Spleen (tissue), 7 donors: ENCODE measurements at regions not wholly inside any gene's neighbourhood (a gene's known extent, or its start where the extent isn't known, plus 50 kb on each side); places are given as distances from the start of the nearest gene placed in this dataset.

Experiments
- POLR2A ChIP-seq, 3 donors: fragments of 450-650 bp; IDR thresholded peaks; one replicate each; pipeline ENCODE4 v1.5.1; 2017; ENCODE audit warnings: antibody characterized with exemption in 3 of 3, mild to moderate bottlenecking in 1 of 3
- TF ChIP-seq, protein P1 (sequence below), 11 experiments: fragments of 200-600 bp in 7 of 11; fragments of 450-650 bp in 4 of 11; sonication (generic) in 4 of 11; IDR thresholded peaks in 8 of 11; conservative IDR thresholded peaks in 3 of 11; 1 replicate in 7 of 11; 2 replicates in 4 of 11; pipeline versions ENCODE4 v1.4.0 to v1.8.0; 2016 to 2021; ENCODE audit warnings: antibody characterized with exemption in 11 of 11, inconsistent platforms in 4 of 11, mild to moderate bottlenecking in 1 of 11
- donor health status: DM: no; HTN: no; CAD: no; lungs with moderate emphysema.
- donor health status: DM: no; HTN: no; CAD: no.
- donor health status: DM: no; HTN: no; CAD: no.

DNA sequence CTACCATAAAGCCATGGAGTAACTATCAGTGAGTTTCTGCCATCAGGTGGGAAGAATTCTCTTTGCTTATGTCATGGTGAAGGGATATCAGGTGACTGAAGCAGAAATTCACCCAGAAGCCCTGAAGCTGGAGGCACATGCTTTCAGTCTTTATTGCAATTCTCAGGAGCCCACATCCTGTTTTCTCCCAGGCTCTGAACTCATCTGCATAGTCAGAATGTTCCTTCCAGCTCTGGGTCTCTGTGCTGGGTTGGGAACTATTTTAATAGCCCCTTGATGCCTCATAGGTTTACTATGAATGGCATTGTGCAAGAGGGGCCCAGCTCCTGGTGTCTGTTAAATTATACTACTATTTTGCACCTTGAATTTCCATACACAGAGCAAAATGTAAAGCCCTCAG lies 198.4 kb upstream of the SOX9 start:
- TF ChIP-seq, protein P1, sequence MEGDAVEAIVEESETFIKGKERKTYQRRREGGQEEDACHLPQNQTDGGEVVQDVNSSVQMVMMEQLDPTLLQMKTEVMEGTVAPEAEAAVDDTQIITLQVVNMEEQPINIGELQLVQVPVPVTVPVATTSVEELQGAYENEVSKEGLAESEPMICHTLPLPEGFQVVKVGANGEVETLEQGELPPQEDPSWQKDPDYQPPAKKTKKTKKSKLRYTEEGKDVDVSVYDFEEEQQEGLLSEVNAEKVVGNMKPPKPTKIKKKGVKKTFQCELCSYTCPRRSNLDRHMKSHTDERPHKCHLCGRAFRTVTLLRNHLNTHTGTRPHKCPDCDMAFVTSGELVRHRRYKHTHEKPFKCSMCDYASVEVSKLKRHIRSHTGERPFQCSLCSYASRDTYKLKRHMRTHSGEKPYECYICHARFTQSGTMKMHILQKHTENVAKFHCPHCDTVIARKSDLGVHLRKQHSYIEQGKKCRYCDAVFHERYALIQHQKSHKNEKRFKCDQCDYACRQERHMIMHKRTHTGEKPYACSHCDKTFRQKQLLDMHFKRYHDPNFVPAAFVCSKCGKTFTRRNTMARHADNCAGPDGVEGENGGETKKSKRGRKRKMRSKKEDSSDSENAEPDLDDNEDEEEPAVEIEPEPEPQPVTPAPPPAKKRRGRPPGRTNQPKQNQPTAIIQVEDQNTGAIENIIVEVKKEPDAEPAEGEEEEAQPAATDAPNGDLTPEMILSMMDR (IDR thresholded peaks at IDR 0.05 in 8 of 11, conservative IDR thresholded peaks at IDR 0.05 in 3 of 11) = no peak
- TF ChIP-seq POLR2A (IDR thresholded peaks at IDR 0.05) = no peak
